Fibroblast of mammary gland (primary cell): ENCODE measurements at regions not wholly inside any gene's neighbourhood (a gene's known extent, or its start where the extent isn't known, plus 50 kb on each side); places are given as distances from the start of the nearest gene placed in this dataset.

ENCODE experiments used
- DNase-seq: peaks from one replicate; pipeline ENCODE4 v3.0.0-alpha.2; 2010; ENCODE audit warnings: low read depth
- H3K4me3 ChIP-seq: 2 replicates; pipeline ENCODE4 v1.5.1; 2011; ENCODE audit warnings: low read depth, mild to moderate bottlenecking, low read length, moderate library complexity; ENCODE audit not compliant: control insufficient read depth
- CTCF ChIP-seq: conservative IDR thresholded peaks from 2 replicates; pipeline ENCODE4 v1.5.1; 2011; ENCODE audit warnings: low read depth, low read length, inconsistent platforms; ENCODE audit not compliant: control insufficient read depth, insufficient read depth

- no peak for TF ChIP-seq CTCF
- H3K4me3 ChIP-seq: no peak overlapping the region
- DNase-seq: no peak
Measured at GRCh38 chr2:82169379-82169778, 1864.8 kb upstream of the LRRTM1 start.

GRCh38 chr2:82165377-82165776 lies 1860.8 kb upstream of the LRRTM1 start:
- H3K4me3 ChIP-seq: no peak overlapping the region
- DNase-seq: no peak
- TF ChIP-seq CTCF: no peak

GRCh38 chr2:82158150-82158549 lies 1853.6 kb upstream of the LRRTM1 start:
- no peak for DNase-seq
- no peak for TF ChIP-seq CTCF
- no peak overlapping the region for H3K4me3 ChIP-seq

- no peak for TF ChIP-seq CTCF
Measured at GRCh38 chr2:82155469-82155868, 1850.9 kb upstream of the LRRTM1 start.

GRCh38 chr2:82143343-82143742 lies 1838.8 kb upstream of the LRRTM1 start:
- TF ChIP-seq CTCF: no peak
- no peak overlapping the region for H3K4me3 ChIP-seq
- DNase-seq: no peak

More at GRCh38 chr2:82155469-82155868, 1850.9 kb upstream of the LRRTM1 start:
- H3K4me3 ChIP-seq: no peak overlapping the region
- no peak for DNase-seq

- DNase-seq: no peak
- TF ChIP-seq CTCF: no peak
- no peak overlapping the region for H3K4me3 ChIP-seq
Measured at GRCh38 chr2:82139979-82140611, 1835.5 kb upstream of the LRRTM1 start.

- no peak for DNase-seq
- H3K4me3 ChIP-seq: no peak overlapping the region
- no peak for TF ChIP-seq CTCF
Measured at GRCh38 chr2:82137441-82137840, 1832.9 kb upstream of the LRRTM1 start.
